H7 (cell line): ENCODE measurements at regions not wholly inside any gene's neighbourhood (a gene's known extent, or its start where the extent isn't known, plus 50 kb on each side); places are given as distances from the start of the nearest gene placed in this dataset.
A peak's percentile ranks its signal among the peaks of the same experiment; 100 is the strongest.

Experiments used
- DNase-seq: peaks from one replicate; pipeline ENCODE4 v3.0.0; 2012
- H3K27me3 ChIP-seq: 2 replicates; pipeline ENCODE4 v1.6.0; 2011; ENCODE audit warnings: mild to moderate bottlenecking, low read length; ENCODE audit not compliant: control insufficient read depth, insufficient read depth
- H3K36me3 ChIP-seq: replicated peaks from 2 replicates; pipeline ENCODE4 v1.5.1; 2011; ENCODE audit warnings: low read length; ENCODE audit not compliant: control insufficient read depth, insufficient read depth
- H3K4me3 ChIP-seq: 2 replicates; pipeline ENCODE4 v1.5.1; 2011; ENCODE audit warnings: low read depth, mild to moderate bottlenecking, control low read depth, low read length, moderate library complexity; ENCODE audit not compliant: insufficient read depth

GRCh38 chr3:1945698-1946097 lies 153.0 kb upstream of the CNTN4 start:
- DNase-seq = no peak
- Histone ChIP-seq H3K36me3 (no peaks in the 10 kb centered on the region), H3K27me3 (no peaks in the 10 kb centered on the region), H3K4me3 (no peak overlapping the region)

DNA sequence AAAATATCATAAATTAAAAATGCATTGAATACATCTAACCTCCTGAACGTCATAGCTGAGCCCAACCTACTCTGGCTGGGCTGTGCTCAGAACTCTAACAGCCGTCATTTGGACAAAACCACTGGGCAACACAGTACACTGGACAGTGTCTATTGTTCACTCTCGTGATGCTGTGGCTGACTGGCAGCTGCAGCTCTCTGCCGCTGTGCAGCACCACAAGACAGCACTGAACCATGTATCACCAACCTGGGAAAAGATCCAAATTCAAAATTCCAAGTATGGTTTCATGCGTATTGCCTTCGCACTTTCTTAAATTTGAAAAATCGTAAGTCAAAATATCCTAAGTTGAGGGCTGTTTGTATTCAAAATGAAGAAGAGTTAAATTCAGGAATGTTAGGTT lies 145.1 kb upstream of the CNTN4 start:
- H3K36me3 ChIP-seq = no peaks in the 10 kb centered on the region
- no peaks in the 10 kb centered on the region for H3K27me3 ChIP-seq
- DNase-seq = no peak
- H3K4me3 ChIP-seq = no peak overlapping the region

DNA sequence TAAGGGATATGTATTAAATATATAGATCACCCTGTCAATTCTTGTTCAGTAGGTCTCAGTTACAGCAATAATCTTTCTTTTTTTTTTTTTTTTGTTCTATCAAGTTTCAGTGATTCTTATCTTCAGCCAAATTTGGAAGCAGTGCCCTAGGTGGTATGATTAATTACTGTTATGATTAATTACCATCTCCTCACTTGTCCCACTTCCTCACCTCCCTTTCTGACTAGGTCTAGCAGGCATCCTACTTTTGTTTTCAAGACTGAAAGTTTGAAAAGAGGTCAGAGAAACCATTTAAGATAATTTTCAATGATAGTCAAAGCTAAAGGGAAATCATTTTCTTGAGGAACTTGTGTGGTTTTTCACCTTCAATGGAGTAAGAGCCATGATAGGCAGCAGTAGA lies 144.0 kb upstream of the CNTN4 start:
- H3K27me3 ChIP-seq = no peaks in the 10 kb centered on the region
- DNase-seq = no peak

DNA sequence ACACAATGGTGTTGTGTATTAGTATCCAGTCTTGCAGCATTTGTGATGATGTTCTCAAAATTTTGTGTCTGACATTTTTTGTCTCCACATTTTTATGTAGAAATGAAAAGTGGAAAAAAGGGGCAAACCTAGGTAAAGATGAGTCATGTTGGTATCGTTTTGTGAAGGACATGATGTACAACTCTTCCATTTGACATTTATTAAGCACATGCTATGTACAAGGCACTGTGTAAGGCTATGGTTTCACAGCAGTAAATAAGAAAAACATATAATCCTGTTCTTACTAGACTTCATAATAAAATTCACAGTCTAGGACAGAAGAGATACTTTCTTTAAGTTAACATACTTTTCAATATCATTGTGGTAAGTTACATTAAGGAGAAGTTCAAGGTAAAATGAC lies 143.5 kb upstream of the CNTN4 start:
- H3K4me3 ChIP-seq = no peak overlapping the region
- DNase-seq = no peak

More for the DNA sequence above, 144.0 kb upstream of the CNTN4 start:
- H3K36me3 ChIP-seq = no peaks in the 10 kb centered on the region
- no peak overlapping the region for H3K4me3 ChIP-seq

DNA sequence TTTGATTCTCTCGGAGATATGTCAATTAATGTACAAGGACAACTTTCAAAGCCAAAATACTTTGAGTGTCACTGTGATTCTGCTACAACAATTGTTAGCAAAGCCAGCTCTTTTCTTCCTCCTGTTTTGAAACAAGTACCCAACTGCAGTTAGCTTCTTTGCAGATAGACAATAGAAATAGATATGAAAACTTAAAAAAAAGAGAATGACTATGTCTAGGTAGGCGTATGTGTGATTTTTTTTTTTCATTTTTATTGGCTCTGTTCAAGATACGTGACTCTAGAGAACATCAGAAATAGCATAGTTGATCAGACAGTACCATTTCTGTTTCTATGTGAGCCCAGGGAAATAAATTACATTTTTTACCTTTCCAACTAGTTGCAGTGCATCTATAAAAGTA lies 142.9 kb upstream of the CNTN4 start:
- Histone ChIP-seq H3K36me3 (no peaks in the 10 kb centered on the region), H3K4me3 (no peak overlapping the region), H3K27me3 (no peaks in the 10 kb centered on the region)
- DNase-seq = no peak

More for the DNA sequence above, 143.5 kb upstream of the CNTN4 start:
- no peaks in the 10 kb centered on the region for H3K27me3 ChIP-seq
- no peaks in the 10 kb centered on the region for H3K36me3 ChIP-seq

- H3K36me3 ChIP-seq = no peaks in the 10 kb centered on the region
- H3K4me3 ChIP-seq = no peak overlapping the region
- DNase-seq = no peak
- H3K27me3 ChIP-seq = no peaks in the 10 kb centered on the region
Measured at GRCh38 chr3:1960506-1960905, 138.2 kb upstream of the CNTN4 start.

- no peaks in the 10 kb centered on the region for H3K36me3 ChIP-seq
- no peak for DNase-seq
- H3K4me3 ChIP-seq = no peak overlapping the region
- no peaks in the 10 kb centered on the region for H3K27me3 ChIP-seq
Measured at GRCh38 chr3:1962396-1963088, 136.1 kb upstream of the CNTN4 start.

- Histone ChIP-seq H3K36me3 (no peaks in the 10 kb centered on the region), H3K4me3 (no peak overlapping the region), H3K27me3 (no peaks in the 10 kb centered on the region)
- DNase-seq = no peak
Measured at GRCh38 chr3:1963896-1964295, 134.8 kb upstream of the CNTN4 start.

- no peak for DNase-seq
- H3K36me3 ChIP-seq = no peaks in the 10 kb centered on the region
- H3K4me3 ChIP-seq = no peak overlapping the region
- no peaks in the 10 kb centered on the region for H3K27me3 ChIP-seq
Measured at GRCh38 chr3:1967525-1967924, 131.1 kb upstream of the CNTN4 start.

DNA sequence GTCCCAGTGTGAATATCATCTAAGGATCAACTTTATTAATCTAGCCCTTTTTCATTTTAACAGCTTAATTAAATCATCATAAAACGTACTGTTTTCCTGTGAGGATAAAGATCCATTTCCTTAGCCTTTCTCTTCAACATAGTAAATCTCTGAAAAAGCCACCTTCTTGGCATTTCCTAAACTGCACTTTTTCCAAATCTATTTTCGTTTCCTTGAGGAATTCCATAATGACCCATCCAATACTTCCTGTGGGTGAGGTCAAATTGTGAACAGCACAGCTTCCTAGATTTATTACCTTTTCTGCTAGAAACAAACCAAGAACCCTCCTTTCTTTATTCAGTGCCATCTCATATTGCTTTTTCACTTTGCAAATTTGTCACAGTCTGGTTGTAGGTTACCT lies 129.4 kb upstream of the CNTN4 start:
- Histone ChIP-seq H3K36me3 (no peaks in the 10 kb centered on the region), H3K4me3 (no peak overlapping the region), H3K27me3 (no peaks in the 10 kb centered on the region)
- DNase-seq = no peak

GRCh38 chr3:1971780-1972179 lies 126.9 kb upstream of the CNTN4 start:
- Histone ChIP-seq H3K4me3 (no peak overlapping the region), H3K36me3 (no peaks in the 10 kb centered on the region), H3K27me3 (no peaks in the 10 kb centered on the region)
- DNase-seq = no peak

- no peaks in the 10 kb centered on the region for H3K36me3 ChIP-seq
- H3K27me3 ChIP-seq = no peaks in the 10 kb centered on the region
- no peak for DNase-seq
Measured at GRCh38 chr3:1979961-1980615, 118.6 kb upstream of the CNTN4 start.

GRCh38 chr3:1987980-1988379 lies 110.7 kb upstream of the CNTN4 start:
- Histone ChIP-seq H3K27me3 (no peaks in the 10 kb centered on the region), H3K4me3 (no peak overlapping the region), H3K36me3 (no peaks in the 10 kb centered on the region)
- DNase-seq = peak; percentile 34

More at GRCh38 chr3:1979961-1980615, 118.6 kb upstream of the CNTN4 start:
- no peak overlapping the region for H3K4me3 ChIP-seq

DNA sequence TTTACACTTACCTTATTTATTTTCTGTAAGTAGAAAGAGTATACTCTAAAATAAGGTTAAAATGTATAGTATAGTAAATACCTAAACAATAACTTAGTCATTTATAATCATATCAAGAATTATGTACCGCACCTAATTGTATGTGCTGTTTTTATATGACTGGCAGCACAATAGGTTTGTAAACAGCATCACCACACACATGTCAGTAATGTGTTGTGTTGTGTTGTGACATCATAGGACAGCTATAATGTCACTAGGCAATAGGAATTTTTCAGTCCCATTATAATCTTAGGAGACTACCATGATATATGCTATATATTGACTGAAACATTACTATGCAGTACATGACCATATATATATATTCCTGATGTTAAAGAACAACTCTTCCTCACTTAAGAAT lies 99.9 kb upstream of the CNTN4 start:
- Histone ChIP-seq H3K27me3 (no peaks in the 10 kb centered on the region), H3K4me3 (no peak overlapping the region), H3K36me3 (no peaks in the 10 kb centered on the region)
- DNase-seq = no peak

DNA sequence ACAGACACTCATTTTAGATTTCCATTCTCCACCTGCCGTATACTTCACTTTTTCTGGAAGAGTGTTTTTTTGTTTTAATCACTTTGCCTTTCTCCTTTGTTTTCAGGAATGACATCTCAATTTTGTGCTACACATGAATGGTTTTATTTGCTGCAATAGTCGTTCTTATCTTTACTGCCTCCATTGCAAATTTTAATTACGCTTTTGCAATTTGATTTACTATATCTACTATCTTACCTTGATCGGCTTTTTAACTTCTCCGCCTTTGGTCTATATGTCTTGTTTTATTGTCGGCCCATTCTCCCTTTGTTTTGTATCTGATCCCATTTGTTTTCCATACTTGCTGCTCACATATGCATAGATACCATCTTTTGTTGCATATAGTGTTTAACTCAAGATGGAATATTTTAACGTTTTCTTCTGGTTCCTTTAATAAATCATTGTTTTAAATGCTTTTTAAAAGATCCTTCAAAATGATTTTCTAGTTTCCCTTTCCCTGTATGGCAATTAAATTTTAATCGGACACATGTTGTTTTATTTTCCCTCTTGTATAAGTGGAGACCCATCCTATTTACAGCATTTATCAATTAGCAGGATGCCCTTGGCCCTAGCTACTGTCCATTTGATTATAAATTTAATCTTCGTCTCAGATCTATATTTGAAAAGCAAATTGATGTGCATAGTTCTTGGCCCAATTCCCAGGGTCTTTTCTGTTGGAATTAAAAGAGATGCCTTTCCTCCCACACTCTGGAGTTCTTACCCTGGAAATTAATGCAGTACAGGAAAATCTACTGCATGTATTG lies 97.2 kb upstream of the CNTN4 start:
- no peak for DNase-seq
- Histone ChIP-seq H3K36me3 (no peaks in the 10 kb centered on the region), H3K4me3 (no peak overlapping the region), H3K27me3 (no peaks in the 10 kb centered on the region)
